Epithelial cell of prostate (primary cell): ENCODE measurements at regions not wholly inside any gene's neighbourhood (a gene's known extent, or its start where the extent isn't known, plus 50 kb on each side); places are given as distances from the start of the nearest gene placed in this dataset.
A peak's percentile ranks its signal among the peaks of the same experiment; 100 is the strongest.

Experiments
- DNase-seq: peaks from one replicate; pipeline ENCODE4 v3.0.0-alpha.2; 2011; ENCODE audit warnings: low read depth, low spot score
- H3K27ac ChIP-seq: fragments of 450-650 bp; 2 replicates; pipeline ENCODE4 v1.5.1; 2017; ENCODE audit warnings: mild to moderate bottlenecking

DNA sequence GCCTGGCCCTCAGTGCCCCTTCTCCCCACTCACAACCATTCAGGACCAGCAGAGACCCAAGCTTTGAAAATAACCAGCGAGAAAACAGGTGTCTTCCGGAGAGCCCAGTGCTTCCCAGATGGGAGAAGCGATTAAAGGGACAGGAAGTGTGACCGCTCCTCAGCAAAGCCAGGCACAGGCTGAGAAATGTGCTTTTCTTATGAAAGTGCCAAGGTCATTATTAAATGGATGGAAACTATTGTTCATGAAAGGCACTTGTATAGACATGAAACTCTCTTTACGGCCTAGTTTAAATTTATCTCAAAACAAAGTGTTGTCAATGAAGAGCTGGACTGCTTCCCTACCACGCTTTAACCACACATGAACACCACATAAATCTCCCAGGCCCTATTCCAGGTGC lies 210.4 kb downstream of the SPTSSA start:
- H3K27ac ChIP-seq = no peak overlapping the region
- no peak for DNase-seq

DNA sequence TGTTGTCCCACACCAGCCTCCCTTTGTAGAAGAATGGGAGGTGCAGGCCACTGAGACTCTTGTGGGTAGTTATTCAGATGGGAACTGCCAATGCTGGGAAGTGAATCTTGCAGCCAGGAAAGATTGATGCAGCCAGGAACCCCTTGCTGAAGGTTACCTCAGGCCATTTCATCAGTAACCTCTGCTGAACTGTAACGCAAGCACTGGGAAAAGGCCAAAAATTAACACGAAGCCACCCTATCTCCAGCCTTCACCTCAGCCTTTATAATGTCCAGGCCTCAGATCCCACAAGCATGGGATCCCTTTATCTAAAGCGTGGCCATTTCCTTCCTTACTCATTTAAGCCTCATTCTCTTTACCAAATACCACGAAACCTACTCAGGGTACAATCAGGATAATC lies 211.1 kb downstream of the SPTSSA start:
- no peak overlapping the region for H3K27ac ChIP-seq
- DNase-seq = no peak

DNA sequence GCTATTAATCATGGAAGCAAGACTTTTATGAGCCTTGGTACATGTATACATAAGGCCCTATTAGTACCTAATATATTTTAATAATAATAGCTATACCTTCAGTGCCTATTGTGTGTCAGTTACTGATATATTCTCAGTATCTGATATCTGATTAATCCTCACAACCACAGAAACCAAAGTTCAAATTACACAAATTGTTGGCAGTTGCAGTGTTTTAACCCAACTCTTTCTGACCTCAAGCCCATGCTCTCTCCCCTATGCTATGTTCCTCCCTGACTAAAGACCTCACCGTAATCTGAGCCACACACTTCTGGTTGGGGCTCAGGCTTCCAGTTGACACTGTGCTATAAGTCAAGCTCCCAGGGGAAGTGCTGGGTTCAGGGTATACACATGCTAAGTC lies 214.4 kb downstream of the SPTSSA start:
- H3K27ac ChIP-seq = no peak overlapping the region
- DNase-seq = no peak

DNA sequence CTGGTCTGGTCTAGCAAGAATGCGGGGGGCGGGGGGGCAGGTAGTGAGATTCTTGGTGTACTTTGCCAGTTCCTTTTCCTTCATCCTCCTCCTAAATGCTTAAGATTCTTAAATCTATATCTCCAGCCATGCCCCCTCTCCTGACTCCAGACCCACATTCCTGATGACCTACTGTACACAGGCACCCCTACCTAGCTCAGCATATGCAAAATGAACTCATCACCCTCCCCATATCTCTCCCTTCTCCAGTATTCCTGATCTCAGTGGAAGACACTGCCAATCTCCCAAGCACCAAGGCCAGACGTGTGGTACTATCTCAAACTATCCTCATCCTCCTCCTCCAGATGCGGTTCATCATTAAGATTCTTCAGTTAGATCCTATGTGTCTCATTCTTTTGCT lies 215.8 kb downstream of the SPTSSA start:
- no peak overlapping the region for H3K27ac ChIP-seq
- DNase-seq = no peak

DNA sequence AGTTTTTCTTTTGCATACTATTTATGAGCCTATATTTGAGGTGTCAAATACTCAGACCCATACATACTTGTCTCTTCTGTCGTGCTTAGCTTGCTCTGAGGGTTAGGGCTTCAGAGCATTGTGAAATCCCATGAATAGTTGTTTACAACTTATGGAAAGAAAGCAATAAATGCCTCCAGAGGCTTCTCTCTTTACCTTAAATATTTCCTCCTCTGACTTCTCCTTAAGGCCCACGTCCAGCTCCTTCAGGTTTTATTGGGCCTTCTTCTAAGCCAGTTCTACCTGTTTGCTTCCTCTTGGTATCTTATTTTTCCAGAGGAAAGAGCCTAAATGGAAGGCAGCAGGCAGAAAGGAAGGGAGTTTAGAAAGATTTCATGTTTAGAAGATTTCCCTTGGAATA lies 218.6 kb downstream of the SPTSSA start:
- no peak for DNase-seq
- H3K27ac ChIP-seq = no peak overlapping the region

DNA sequence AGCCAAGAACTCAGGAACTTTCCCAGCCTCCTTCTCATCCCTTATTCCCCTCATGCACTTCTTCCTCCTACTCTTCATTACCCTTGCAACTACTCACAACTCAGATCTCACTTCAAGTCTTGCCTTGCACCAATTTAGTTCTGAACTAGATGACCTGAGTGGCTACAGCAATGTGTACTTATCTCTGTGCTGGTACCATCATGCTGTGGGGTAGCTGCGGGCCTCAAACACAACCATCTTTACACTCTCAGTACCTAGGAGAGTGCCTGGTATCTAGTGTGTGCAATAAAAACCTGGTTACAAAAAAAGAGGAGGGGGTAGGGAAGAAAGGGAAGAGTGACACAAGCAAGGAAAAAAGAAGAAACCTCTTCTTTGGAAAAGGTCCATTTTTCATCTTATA lies 219.0 kb downstream of the SPTSSA start:
- no peak for DNase-seq
- H3K27ac ChIP-seq = no peak overlapping the region

DNA sequence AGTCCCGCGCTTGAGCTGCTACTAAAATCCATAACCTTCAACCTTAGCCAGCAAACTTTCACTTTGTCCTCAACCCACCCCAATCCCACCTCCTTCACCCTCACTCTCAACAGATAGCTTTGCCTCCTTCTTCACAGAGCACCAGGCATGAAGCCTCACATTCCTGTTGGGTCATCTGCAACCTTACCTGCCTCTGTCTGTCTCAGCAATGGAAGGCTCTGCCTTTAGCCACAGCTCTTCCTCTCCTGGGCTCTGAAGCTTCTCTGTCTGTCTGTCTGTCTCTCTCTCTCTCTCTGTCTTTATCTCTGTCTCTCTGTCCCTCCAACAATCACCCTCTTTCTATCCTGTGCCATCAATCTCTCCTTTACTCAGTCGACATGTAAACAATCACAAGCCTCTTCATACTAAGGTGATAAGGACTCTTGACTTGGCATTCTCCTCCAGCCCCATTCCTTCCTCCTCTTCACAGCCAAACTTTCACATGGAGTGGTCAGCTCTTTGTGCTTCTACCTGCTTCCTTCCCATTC lies 220.8 kb downstream of the SPTSSA start:
- DNase-seq = no peak
- no peak overlapping the region for H3K27ac ChIP-seq

DNA sequence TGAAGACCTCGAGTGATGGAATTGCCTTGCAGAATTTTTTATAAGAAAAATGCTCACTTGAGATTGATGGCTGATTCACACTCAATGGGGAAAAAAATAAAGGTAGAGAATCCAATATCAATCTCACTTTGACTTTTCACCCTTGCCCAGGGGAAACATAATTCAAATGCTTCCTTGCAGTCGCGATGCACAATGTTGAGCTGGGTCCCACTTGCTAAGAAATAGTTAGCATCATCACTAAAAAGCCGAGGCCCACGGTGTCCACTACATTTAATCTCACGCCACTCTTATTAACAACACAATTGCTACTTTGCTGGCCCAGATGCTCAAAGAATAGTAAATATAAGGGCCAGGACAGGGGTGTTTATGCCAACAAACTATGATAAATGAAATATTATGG lies 223.4 kb downstream of the SPTSSA start:
- DNase-seq = no peak
- H3K27ac ChIP-seq = no peak overlapping the region

DNA sequence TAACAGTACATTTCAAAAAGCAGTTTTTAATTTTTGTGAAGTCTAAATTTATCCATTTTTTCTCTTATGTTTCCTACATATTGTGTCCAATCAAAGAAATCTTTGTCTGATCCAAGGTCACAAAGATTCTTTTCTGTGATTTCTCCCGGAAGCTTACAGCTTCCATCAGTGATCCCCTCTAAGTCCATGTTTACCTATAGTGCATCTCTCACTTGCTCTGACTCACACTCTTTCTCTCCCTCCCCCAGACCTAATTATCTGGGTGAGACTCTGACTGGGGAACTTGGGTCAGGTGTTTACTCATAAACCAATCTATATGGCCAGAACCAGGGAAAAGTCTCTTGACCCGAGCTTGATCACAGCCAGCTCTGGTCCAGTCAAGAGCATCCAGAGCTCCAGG lies 224.4 kb downstream of the SPTSSA start:
- DNase-seq = no peak
- no peak overlapping the region for H3K27ac ChIP-seq

DNA sequence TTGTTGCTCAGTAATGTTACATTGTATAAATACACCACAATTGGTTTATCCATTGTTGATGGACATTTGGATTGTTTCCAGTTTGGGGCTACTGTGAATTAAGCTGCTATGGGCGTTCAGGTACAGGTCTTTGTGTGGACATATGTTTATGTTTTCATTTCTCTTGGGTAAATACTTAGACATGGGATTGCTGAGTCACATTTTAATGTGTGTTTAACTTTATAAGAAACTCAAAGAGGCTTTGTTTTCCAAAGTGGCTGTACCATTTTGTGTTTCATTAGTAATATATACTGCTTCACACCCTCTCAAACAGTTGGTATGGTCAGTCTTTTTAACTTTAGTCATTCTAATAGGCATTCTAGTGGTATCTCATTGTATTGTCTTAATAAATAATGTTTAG lies 225.0 kb downstream of the SPTSSA start:
- peak; percentile 84 for DNase-seq
- no peak overlapping the region for H3K27ac ChIP-seq

DNA sequence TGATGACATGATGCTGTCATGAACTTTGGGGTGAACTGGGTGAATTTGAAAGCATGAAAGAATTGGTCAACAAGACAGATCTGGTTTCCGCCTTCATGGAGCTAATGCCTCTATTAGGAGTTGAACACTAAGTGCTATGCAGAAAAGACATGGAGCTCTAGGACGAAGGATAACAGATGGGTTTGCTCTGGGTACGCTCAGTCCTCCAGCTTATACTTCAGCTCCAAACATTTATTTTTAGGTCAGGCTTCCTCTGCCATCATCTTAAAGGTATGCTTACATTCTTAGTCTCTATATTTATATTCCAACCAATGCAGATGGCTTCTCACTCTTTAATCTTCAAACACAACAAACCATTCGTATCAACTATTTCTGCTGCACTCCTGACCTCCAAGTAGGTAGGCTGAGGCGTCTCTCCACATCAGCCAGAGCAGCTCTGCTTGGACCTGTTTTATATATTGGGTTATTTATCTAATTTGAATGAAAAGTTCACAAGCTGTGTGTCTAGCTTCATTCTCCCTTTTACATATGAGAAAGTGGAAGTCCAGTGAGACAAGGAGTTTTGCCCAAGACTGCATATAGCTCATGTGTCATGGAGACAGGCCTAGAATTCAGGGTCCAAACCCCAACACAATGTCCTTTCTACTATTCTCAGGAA lies 226.3 kb downstream of the SPTSSA start:
- DNase-seq = no peak

DNA sequence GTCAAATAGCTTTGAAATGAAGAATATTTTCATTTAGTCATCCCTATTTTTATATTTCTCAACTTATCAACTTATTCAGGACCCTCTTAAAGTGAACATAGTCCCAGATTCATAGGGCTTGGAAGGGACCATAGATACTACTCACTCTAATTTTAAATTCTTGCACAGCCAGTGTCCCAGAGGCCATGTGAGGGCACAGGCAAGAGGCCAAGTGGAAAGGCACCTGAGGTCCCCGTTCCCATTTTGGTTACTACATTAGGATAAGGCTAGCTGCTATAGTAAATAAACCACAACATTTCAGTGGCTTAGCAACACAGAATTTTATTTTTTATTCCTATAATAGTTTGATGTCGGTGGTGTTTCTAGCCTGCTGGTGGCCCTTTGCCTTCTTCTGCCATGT lies 227.8 kb downstream of the SPTSSA start:
- no peak overlapping the region for H3K27ac ChIP-seq
- DNase-seq = no peak

More for the DNA sequence above, 226.3 kb downstream of the SPTSSA start:
- H3K27ac ChIP-seq = no peak overlapping the region

DNA sequence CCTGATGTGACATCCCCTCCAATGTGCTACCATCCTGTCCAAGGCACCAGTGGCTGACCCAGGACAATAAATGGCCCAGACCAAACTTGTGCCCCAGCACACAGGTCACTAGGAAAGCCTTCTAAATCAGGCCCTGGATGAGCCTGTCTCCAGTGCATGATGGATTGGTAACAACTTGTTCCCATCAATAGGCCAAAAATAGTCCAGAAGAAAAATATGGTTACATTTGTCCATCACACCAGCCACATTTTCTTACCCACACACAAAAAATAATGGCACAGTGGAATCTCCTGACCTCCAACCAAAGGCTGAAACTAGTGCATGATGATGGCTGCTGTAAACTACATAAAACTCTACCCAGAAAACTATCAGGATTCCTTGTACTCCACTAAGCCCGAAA lies 228.4 kb downstream of the SPTSSA start:
- DNase-seq = no peak
- no peak overlapping the region for H3K27ac ChIP-seq

DNA sequence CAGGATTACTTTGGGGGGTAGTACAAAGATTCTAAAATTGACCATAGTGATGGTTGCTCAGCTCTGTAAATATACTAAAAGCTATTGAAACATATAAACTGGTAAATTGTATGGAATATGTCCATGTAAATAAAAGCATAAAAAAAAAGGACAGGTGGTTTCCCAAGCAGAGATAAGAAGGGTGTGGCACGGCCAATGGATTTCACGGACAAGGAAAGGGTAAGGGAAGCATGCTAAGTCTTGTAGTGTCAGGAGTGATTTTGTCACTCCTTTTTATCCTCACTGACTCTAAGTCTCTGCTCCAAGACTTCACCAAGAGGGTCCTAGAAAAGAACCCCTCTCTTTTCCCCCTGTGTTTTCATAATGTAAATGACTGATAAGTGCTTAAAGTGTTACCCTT lies 229.2 kb downstream of the SPTSSA start:
- no peak for DNase-seq
- no peak overlapping the region for H3K27ac ChIP-seq

DNA sequence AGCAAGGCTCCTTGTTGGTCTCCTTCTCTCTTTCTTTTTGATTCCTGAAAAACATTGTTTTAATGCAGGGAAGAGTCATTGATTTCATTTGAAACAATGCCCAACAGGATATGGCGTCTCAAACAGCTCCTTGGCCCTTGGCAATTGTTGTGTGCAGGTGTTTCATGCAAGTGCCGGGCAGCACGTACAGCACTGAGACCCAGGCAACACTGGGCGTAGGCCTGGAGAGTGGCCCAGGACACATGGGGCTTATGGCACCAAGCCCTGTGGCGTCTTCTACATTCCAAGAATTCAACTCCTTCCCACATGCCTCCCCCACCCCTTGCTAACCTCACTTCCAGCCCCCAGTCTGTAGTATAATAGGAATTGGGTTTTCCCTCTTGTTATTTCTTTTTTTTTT lies 230.4 kb downstream of the SPTSSA start:
- DNase-seq = no peak
- H3K27ac ChIP-seq = no peak overlapping the region

DNA sequence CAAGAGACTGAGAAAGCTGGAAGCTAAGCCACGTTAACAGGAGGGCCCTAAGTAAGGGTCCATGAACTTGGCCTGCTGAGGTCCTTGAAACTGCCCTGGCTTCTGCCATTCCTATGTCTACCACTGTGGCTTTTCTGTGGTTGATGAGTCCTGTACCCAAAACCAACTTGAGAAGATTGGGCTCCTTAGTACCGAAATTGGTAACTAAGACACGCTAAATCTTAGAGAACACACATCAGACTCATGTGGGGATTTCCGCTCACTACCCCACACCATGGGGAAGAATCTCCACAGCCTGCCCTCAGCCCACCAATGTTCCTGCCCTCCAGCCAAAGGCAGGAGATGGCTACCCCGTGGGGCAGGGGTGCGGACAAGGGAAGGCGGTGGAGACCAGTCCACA lies 232.9 kb downstream of the SPTSSA start:
- H3K27ac ChIP-seq = no peak overlapping the region
- DNase-seq = no peak

DNA sequence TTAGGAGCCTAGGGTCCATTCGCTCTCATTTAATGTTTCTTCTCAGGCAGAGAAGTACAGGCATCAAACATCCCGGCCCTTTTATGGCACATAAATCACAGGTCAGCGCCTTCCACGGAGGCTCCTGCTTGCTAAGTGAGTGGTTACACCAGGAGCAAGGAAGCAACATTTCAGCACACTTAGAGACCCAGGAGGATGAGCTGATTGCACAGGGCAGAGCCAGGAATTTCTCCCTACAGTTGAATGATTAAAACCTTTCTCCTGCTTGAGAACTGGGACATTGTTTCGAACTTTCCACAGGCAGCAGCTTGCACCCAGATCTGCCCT lies 233.4 kb downstream of the SPTSSA start:
- no peak for DNase-seq
- no peak overlapping the region for H3K27ac ChIP-seq

DNA sequence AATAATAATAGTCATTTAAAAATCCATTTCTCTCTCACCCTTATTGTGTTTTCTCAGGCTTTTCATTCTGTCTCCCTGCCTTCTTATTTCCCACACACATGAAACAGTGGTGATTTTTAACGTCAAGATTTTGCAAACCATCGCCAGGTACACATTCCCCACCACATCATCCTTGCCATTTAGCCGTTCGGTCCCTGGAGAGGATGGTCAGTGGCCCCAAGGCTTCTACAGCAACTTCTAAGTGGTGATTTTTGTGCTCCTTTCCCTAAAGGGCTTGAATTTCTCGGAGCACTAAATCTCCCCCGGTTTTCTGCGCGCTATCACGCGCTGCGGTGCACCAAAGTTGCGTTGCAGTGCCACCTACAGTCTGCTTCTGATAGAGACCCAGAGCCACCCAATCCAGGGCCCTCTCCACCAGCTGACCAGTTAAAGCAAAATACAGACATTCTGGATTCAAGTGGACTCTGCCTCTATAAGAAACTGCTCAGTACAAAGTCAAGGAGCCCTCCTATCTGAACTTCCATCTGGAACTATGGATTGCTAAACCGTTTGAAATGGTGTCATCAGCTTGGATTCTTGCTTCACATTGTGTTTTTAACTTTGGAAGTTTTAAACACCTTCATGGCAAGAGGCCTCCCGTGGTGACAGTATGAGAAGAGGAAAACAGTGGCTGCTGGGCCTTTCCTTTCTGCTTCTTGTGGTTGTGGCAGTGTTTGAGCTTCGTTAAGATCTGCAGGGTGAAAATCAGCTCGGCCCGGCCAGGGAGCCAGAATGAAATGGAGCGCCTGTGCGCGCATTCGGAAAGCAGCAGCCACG lies 234.0 kb downstream of the SPTSSA start:
- no peak for DNase-seq
- no peak overlapping the region for H3K27ac ChIP-seq

DNA sequence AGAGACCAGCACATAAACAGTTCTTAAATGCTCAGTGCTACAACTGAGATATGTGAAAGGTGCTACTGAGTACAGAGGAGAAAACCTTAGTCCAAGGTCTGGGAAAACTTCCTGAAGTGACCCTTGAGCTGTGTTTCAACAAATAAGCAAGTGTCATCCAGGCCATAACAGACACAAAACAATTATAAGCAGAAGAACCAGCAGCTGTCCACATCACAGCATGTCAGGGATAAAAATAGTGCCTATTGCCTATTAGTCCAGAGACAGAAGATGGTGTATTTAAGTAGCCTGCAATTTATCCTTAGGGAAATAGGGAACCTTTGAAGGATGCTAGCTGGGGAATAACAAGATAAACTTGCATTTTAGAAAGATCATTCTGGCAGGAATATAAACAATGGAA lies 237.8 kb downstream of the SPTSSA start:
- no peak overlapping the region for H3K27ac ChIP-seq
- no peak for DNase-seq

DNA sequence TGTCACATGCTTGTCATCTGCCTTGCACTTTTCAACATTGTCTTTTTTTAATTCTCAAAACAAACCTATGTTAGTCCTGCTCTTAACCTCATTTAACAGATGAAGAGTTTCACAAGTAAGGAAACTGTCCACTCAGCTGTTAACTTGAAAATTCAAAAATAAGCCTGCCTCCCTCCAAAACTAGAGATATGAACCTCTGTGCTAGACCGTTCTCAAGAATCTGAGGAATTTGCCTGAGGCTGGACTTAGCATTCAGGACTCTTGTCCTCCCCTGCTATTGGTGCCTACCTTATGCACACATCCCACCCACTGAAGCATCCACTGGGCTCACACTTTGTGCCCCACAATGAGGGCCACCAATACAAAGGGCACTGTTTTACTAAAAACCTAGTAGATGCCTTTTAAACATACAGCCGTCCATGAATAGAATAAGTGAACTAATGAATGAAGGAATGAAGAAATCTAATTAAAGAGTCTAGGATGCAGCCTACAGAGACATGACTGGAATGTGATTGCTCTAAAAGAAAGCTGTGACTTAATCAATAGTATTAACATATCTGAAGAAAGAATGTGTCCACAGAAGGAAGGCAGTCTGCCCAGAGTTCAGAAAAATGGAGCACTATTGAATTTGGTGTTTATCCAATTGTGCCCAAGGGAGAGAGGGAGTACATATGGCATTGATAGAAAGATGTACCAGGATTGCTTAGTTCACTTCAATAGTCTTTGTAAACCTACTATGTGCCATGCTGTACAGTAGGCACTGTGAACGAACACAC lies 238.5 kb downstream of the SPTSSA start:
- no peak for DNase-seq
- H3K27ac ChIP-seq = no peak overlapping the region

DNA sequence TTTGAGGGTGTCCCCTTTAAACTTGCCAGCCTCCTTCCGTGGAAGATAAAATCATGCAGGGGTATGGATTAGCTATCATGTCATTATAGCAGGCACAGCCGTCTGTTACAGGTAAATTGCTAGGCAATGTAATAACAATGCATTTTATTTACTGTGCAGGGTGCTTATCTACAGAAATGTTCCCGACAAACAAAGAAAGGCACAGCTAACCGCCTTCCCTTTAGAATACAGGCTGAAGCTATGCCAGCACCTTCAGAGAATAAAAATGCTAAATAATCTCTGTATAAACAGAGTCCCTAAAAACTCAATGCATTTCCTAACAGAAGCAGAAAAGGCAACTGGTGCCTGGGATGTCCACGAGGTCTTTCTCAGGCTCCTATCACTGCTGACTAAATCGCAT lies 239.2 kb downstream of the SPTSSA start:
- no peak overlapping the region for H3K27ac ChIP-seq
- DNase-seq = no peak
